ENCODE measurements at regions not wholly inside any gene's neighbourhood (a gene's known extent, or its start where the extent isn't known, plus 50 kb on each side); places are given as distances from the start of the nearest gene placed in this dataset.

GRCh38 chr1:161420763-161421455, 53.2 kb upstream of the CFAP126 start:
- TF ChIP-seq POLR2A (IDR thresholded peaks at IDR 0.05; ENCODE audit: borderline replicate concordance, extremely low read depth, insufficient read depth, insufficient read length) (no peak), CTCF (IDR thresholded peaks at IDR 0.05 in 2 of 3, conservative IDR thresholded peaks at IDR 0.05 in 1 of 3; ENCODE audit: borderline replicate concordance in 1 of 3, insufficient read depth in 1 of 3, low read depth in 2 of 3, low read length in 2 of 3) (no peak), YY1 (IDR thresholded peaks at IDR 0.05; ENCODE audit: extremely low read depth, insufficient replicate concordance, low read depth, low read length) (no peak), ZNF274 (IDR thresholded peaks at IDR 0.05; ENCODE audit: low read depth, low read length) (no peak), POLR2AphosphoS5 (IDR thresholded peaks at IDR 0.05; ENCODE audit: low read depth, low read length) (no peak), REST (IDR thresholded peaks at IDR 0.05; ENCODE audit: low read depth) (no peak), ZBTB33 (IDR thresholded peaks at IDR 0.05; ENCODE audit: extremely low read depth, insufficient replicate concordance, low read length) (no peak), EZH2phosphoT487 (IDR thresholded peaks at IDR 0.05; ENCODE audit: borderline replicate concordance) (no peak), EZH2 (IDR thresholded peaks at IDR 0.05) (no peak), CEBPB (IDR thresholded peaks at IDR 0.05; ENCODE audit: low read depth) (no peak), ZFX (IDR thresholded peaks at IDR 0.05) (no peak)

Measured in HCT116 (cell line).